Kidney glomerular epithelial cell (primary cell): ENCODE measurements at regions not wholly inside any gene's neighbourhood (a gene's known extent, or its start where the extent isn't known, plus 50 kb on each side); places are given as distances from the start of the nearest gene placed in this dataset.
"Not testable (repeated sequence)": the region's sequence is repeated elsewhere in the genome, so short reads cannot be mapped to it uniquely, and the experiment has no call there.

Experiments
- DNase-seq: peaks from one replicate; lab custom pipeline; 2025; lab: John Stamatoyannopoulos, UW

DNA sequence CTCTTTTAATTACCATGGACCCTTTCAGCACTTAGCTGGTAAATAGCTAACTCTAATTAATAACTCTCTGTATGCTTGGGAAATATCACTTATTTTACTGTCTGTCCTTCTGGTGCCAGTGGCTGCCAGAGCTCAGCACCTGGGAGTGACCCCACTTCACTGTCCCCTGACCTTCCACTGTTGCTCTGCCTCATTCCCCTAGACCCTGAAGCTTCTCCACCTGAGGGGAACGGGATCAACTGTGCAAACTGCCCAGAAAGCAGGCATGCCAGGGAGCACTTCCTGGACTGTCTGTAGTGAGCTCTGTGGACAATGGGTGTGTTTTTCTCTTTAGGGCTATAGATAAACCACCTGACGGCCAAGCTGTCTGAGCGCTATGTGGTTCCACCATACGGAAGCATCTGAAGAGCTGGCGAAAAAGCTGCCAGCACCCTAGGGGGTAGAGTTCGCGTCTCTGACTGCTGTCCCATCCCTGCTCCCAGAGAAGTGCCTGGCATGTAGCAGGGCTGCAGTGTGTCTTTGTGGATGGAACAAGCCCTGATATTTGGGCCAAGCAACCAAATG, 106.3 kb upstream of the FOXA2 start:
- no peak for DNase-seq

DNA sequence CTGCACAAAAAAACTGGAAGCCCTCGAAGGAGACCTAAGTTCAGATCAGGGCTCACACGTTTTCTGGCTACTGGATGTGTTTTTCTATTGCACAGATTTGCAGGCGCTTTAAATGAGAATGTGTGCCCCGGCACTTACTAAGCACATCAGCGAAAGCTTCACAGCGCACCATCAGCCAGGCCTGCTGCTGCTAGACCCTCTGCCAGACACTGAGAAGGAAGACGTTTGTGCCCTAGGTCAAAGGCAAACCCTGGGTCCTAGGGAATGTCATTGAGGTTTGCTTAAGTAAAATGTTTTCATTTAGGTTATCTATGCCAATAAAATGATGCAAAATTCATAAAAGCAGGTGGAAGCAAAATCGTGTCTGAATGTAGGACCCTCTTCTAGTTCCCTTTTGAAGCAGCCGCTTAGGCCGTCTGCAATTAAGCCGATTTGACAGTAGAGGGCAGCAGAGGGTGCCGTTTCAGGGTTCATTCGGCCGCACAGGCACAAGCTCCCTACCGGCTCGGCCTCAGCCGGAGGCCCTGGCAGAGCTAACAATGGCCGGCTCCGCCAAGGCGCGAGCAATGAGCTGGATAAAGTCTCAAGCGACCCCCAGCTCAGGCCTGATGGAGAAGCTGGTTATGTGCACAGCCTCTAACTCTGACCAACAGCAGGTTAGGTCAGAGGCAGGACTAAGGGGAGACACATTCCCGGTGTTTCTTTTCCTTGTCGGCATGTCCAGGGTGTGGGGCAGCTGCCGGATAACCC, 107.2 kb upstream of the FOXA2 start:
- DNase-seq, result peak; percentile 52

DNA sequence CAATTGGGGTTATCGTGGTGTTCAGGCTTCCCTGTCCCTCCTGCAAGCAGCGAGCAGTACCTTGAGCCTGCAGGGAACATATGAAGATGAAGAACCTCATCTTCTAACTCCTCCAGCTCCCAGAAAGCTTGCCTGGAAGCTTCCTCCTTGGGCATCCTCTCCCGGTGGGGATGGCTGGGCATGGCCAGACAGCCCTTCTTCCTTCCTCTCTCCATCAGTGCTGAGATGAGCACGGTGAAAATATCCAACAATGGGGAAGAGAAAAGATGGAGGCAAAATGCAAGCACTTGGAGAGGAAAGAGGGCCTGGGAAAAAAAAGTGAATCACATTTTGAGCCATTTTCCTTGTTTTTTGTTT, 107.7 kb upstream of the FOXA2 start:
- no peak for DNase-seq

DNA sequence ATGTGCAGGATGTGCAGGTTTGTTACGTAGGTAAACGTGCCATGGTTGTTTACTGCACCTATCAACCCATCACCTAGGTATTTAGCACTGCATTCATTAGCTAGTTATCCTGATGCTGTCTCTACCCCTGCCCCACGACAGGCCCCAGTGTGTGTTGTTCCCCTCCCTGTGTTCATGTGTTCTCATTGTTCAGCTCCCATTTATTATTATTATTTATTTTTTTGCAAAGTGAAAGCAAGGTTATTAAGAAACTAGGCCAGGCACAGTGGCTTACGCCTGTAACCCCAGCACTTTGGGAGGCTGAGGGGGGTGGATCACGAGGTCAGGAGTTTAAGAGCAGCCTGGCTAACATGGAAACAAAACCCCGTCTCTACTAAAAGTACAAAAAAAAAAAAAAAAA, 108.2 kb upstream of the FOXA2 start:
- not testable (repeated sequence) for DNase-seq

DNA sequence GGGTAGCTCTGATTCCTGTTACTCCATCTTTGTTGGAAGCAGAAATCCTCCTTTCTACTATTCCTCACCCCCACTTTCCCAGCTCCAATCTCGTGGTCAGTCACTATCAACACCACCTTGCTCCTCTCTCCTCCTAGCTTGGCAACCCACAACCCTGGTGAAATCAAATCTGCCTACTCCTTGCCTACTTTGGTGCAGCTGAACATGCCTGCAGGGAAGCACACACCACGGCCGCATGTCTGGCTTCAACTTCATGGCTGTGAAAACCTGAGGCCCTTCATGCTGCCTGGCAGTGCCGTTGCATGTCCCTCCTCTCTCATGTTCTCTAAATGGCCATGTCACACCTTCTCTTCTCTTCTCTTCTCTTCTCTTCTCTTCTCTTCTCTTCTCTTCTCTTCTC, 112.4 kb upstream of the FOXA2 start:
- DNase-seq, result no peak

DNA sequence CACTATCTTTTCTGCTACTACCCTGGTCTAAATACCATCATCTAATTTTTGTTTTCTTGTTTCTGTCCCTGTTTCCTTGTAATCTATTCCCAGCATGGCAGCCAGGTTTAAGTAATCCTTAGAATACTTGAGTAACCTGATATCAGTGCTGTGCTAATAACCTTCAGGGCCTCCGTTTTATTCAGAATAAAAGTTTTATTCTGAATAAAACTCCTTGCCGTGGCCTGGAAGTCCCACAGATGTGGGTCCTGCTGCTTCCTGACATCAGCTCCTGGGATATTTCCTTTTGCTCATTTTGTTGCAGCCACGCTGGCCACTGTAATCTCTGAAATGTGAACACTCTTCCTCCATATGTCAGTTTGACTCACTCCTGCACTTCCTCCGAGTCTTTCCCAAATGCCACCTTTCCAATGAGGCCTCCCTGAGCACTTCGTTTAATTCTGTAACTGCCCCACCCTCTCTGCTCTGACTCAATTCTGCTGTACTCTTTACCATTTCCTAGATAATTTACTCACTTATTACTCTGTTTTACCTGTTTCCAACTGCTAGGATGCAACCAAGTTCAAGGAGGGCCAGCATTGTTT, 114.0 kb upstream of the FOXA2 start:
- DNase-seq, result no peak

DNA sequence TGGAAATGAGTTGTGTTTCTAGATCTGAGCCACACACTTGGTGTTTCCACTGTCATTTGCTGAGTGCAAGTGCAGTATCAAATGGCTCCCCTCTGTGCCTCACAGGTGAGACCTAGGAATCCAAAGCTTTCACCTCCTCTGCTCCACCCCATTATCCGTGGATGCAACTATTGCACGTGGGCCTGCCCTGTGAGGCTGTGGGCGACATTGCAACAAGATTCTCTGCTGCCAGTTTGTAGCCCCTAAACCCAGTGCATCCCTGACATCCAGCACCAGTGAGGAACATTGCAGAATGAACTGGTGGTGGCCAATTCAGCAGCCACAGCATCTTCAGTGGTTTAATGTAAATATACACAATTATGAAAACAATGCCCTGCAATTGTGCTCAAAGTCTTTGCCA, 115.0 kb upstream of the FOXA2 start:
- no peak for DNase-seq

DNA sequence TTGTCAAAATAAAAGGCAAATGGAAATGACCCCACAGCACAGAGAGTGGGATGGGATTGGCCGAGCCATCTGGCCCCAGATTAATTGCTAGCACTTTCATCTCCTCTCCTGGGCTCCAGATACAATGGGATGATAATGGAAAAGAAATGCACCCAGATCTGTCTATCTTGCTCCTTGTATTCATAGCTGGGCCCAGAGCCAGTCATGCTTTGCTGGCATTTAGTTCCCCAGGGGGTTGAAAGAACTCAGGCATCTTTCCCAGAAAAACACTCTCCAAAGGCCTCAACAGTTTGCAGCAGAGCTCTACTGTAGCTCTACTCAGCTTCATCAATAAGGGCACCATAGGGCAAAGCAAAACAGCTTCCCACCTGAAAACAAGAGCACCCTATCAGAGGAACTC, 116.0 kb upstream of the FOXA2 start:
- peak; percentile 65 for DNase-seq

DNA sequence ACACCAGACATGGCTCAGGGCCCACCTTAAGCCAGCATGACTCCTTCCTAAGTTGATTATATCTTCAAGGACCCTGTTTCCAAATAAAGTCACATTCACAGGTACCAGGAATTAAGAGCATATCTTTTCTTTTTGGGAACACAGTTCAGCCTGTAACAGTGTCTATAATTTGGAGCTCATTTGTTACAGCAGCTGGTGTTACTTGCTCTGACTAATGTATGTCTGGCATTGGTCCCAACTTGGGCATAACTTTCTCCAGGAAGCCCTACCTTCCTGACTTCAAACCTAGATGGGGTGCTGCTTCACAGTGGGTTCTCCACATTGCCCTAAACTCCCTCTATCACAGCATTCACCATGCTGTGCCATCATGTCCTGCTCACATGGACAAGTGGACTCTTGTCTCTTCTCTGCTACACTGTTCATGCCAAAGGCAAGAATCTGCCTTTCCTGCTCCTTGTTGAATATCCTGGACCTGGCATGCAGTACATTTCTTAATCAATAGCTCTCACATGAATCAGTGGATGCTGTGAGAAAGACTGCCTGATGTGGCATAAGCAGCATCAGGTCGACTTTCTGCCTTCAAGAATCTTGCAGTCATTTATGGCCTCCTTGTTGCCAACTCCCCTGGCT, 117.4 kb upstream of the FOXA2 start:
- DNase-seq, result no peak

DNA sequence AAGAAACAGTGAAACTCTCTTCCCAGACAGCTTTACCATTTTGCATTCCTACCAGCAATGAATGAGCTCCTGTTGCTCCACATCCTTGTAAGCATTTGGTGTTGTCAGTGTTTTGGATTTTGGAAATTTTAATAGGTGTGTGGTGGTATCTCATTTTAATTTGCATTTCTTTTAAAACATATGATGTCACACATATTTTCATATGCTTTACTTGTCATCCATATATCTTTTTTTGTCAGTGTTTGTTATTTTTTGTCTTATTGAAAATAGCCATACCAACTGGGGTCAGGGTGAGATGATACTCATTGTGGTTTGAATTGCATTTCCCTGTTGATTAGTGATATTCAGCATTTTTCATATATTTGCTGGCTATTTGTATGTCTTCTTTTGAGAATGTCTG, 119.5 kb upstream of the FOXA2 start:
- DNase-seq, result no peak

DNA sequence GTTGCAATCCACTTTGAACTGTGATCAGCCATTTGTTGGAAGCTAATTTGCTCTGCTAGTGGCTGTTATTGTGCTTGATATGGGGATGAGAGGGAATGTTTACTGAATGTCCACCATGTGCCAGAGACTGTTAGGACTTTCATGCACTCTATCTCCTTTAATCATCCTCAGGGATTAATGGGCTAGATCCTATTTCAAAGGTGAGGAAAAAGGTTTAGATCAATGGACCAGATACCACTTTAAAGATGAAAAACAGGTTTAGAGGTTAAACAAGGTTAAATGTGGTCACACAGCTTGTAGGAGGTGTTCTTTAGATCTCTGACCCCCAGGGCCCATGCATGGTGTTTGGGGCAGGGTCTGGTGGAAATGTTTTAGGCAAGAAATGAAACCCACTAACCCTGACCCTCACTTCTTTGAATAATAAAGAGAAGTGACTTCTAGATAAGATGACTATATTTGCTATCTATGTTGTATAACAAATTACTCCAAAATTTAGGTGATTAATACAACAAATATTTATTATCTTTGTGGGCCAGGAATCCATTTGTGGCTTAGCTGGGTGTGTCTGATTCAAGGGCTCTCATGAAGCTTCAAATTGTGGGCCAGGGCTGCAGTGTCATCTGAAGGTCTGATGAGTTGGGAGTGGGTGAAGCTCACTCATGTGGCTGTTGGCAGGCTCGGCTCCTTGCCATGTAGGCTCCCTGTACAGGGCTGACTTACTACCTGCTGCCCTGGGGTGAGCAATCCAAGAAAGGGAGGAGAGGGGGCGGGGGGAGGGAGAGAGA, 127.8 kb upstream of the FOXA2 start:
- DNase-seq, result no peak

DNA sequence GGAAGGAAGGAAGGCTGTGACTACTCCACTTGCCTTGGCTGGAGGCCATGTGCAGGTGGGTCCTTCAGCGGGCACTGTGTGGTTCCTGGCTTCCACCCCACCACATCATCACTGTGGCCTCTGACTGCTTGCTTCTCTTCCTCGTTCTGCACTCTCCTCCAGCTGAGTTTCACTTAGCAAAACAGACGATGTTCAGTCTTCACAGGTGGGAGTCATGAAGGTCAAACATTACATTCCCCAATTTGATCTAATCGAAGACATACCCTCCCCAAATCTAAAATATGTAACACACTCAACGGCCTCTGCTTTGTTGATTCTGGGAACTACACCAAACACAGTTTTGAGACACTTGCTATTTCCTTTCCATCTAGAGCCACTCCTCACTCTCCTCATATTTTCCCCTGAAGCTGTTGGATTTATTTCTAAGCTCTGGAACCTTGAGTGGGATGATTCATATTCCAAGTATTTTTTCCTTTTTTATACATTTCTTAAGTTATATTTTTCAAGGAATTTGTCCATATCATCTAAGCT, 132.5 kb upstream of the FOXA2 start:
- DNase-seq, result no peak

DNA sequence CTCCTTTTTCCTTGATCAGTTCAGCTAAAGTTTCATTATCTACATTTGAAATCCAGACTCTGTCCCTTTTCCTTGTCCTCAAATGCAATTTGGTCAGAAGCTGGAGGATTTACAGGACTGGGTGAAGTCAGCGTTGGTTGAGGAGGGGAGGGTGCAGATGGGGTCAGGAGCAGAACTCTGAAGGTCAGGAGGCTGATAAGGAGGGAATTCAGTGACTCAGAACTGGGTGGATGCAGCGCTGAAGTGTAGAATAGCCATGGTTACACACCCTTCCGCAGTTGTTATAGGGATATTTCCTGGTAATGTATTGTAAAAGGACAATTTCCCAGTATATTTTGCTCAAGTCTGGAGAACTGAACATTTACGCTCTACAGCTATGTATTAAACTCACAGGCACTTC, 133.1 kb upstream of the FOXA2 start:
- DNase-seq, result no peak

DNA sequence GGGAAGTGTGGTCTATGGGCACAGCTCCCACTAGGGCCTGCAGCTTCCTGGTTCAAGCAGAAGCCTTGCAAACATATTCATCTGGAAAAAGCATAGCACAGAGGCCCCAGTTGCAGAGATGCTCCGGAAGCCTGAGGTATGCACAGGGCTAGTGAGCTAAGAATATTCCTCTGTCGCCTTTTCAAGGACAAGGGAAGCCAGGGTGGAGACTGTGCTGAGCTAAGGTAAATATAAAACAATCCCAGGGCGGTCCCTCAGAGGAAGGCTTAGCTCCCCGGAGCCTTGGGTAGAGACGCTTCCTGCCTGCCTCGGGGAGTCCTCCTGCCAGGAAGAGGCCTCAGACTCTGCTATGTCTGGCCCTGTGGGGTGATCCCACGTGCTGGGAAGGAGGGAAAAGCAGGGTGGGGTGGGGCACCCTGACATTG, 134.8 kb upstream of the FOXA2 start:
- no peak for DNase-seq

DNA sequence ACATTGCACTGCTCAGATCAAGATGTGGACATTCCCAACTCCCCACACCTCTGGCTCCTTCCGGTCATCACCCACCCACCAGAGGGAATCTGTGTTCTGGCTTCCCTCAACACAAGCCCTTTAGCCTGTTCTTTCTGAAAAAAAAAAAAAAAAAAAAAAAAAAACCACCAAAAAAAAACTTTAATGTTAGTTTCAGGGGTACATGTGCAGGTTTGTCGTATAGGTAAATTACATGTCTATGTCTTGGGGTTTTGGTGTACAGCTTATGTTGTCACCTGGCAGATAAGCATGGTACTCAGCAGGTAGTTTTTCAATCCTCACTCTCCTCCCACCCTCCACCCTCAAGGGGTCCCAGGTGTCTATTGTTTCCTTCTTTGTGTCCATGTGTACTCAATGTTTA, 135.8 kb upstream of the FOXA2 start:
- no peak for DNase-seq

DNA sequence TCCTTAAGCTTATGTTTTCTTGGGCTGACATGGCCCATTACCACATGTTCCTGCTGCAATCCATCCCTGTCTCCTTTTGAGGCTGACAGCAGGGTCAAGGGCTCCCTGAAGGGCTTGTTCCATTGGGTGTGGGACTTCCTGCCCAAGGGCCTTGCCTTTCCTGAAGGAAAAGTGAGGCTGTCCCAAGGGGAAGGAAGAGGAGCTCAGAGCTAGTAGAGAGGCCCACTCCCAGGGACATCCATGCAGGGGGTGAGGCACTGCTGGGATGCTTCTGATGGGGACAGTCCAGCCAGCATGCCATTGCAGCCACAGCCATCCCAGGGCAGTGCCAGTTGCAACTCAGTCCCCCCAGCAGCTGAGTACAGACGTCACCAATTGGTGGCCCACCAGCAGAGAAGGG, 138.4 kb upstream of the FOXA2 start:
- DNase-seq, result no peak

DNA sequence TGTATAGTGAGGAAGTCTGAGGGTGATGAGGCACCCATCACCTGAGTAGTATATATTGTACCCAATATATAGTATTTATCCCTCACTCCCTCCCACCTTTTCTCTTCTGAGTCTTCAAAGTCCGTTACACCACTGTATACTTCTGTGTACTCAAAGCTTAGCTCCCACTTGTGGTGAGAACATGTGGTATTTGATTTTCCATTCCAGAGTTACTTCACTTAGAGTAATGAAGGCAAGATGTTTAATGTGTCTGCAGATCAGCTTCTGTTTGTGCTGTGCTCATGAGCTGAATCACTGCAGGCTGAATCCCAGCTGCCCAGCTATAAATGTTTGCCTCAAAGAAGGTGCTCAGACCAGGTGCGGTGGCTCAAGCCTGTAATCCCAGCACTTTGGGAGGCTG, 139.3 kb upstream of the FOXA2 start:
- no peak for DNase-seq

DNA sequence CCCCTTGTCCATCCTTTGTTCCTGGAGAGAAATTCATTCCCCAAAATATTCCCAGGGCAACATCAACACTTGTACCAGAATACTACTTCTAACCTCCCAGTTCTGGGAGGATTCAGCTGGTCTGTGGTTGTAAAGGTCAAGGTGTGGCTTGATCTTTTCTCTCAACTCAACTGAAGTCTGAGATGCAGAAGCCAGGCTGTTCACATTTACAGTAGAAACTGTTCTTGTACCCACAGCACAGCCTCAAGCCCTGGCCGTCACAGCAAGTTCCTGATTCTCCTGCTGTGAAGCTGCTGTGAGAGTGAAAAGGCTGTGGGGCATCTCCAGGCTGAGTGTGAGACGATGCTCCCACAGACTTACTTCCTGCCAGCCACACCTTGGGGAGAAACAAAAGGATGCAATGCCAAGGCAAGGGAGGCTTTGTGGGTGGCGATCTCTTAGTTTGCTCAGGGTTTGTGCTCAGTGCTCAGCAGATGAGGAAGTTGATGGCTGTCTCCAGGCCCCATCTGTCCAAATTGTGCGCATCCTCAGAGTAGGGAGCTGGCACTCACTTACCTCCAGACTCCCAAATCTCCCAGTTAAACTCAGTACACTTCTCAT, 143.9 kb upstream of the FOXA2 start:
- DNase-seq, result no peak

DNA sequence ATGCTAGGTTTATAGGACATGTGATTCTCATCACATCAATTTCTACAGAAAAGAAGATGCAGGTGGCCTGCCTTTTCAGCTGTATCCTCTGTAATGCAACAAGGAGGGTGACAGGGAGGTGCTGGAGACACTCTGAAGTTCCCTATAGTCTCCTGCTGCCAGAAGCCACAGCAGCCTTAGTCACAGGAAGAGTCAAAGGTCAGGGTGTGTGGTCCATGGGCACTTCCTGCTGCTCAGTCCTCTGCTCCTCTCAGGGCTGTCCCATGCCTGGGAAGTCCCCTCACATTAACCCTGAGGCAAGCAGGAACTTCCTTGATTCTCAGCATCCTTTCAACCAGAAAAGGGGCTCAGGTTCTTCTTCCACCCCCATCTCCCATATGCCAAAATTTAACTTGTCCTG, 144.8 kb upstream of the FOXA2 start:
- no peak for DNase-seq

DNA sequence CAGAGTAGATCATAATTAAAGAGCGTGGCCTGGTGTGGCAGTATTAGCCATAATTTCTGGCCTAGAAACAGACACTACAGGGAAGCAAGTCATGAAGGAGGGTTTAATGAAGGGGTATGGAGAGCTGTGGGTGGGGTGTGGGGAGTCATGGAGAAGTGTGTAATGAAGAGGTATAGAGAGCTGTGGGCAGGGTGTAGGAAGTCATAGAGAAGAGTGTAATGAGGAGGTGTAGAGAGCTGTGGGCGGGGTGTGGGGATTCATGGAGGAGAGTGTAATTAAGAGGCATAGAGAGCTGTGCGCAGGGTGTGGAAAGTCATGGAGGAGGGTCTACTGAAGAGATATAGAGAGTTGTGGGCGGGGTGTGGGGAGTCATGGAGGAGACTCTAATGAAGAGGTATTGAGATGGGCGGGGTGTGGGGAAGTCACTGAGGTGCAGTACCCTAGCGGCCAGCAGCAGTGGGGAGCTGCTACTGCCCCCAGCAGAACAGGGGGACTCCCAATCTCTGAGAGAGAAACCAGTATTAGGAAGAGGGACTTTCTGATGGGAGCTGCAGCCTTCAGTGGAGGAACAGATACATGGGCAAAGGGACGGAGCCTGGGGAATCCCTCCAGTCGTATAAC, 145.4 kb upstream of the FOXA2 start:
- DNase-seq, result no peak

DNA sequence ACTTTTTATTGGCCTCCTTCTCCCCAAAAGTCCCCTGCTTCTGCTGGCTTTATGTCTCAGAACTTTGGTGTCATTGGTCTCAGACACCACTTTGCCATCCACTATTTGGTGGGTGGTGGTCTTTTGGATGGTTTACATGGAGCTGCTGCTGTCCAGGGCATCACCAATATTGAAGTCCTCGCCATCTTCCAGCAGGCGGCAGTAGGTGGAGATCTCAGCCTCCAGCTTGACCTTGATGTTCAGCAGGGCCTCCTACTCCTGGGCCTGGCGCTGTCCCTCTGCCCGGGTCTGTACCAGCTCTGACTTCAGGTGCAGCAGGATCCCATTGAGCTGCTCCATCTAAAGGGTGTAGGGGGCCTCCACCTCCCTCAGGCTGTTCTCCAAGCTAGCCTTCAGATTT, 148.4 kb upstream of the FOXA2 start:
- DNase-seq, result no peak
